ENCODE measurements at regions not wholly inside any gene's neighbourhood (a gene's known extent, or its start where the extent isn't known, plus 50 kb on each side); places are given as distances from the start of the nearest gene placed in this dataset.

DNA sequence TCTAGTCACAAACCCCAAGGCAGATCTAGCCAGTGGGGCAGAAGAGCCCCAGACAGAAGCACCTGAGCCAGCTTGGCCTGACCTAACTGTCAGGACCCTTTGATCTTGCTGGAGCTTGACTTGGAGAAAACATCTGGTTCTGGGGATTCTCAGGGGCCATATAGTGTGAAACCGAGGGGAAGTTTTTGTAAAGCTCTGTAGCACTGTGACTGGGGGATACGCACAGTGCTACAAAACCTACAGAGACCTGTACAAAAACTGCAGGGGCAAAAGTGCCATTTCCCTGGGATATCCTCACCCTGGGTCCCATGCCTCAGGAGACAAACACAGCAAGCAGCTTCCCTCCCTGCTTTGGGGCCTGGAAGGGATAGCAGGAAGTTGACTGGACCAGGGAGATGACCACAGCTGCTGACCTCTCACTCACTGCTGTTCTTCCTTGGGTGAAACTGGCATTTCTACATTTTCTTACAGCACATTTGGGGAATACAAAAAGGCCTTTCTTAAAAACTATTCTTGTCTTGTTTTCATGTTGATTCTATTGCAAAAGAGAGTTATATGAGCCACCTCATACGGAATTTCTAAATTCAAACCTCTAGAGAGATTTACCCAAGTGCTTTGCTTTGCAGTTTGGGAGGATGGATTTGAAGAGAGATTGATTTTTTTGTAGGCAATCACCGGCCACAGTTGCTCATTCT, 140.0 kb downstream of the DAD1 start:
- no peak for DNase-seq
- ATAC-seq: no peak
- no peaks in the 10 kb centered on the region for H3K9me3 ChIP-seq (ENCODE audit: control insufficient read depth, low read length, poor library complexity, severe bottlenecking)
- no peak overlapping the region for H3K4me3 Mint-ChIP-seq
- no peaks in the 10 kb centered on the region for H3K36me3 Mint-ChIP-seq (ENCODE audit: low read depth)
- no peaks in the 10 kb centered on the region for H3K4me1 Mint-ChIP-seq
- H3K27me3 Mint-ChIP-seq: no peaks in the 10 kb centered on the region
- no peak overlapping the region for H3K27ac Mint-ChIP-seq

DNA sequence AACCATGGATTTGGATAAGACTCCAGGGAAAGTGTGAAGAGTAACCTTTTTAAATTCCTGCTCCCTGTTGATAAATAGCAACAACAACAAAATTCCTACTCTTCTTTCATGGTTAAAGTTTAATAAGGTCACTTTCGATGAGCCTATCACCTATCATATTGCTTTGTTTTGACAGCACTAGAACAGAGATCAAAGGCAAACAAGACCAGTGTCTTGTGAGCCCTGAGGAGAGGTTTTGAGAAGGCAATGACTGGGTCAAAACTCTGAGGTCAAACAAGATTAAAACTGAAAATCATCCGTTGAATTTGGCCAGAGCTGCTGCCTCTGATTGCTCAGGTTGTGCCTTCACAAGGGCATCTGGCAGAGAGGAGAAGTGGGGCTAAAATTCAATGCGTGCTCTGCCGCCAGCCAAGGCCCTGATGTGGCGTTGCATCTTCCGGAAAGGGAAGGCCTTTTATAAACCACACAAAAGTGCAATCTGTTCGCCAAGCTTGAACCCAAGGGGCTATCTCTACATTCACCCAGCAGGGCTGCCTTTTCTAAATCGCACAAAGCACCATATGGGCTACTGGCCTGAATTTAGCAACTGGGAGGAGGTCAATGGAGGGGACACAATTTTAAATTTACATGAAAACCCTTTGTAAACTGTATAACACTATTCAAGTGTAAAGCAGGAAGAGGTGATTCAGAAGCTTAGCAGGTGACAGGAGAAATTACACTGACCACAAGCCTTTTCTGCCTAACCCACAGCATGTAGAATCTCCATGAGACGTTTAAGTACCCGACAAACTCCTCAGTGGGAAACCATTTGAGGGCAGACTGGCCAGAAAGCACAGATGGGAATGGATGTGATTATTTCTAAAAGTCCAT, 140.8 kb downstream of the DAD1 start:
- no peaks in the 10 kb centered on the region for H3K9me3 ChIP-seq (ENCODE audit: control insufficient read depth, low read length, poor library complexity, severe bottlenecking)
- Mint-ChIP-seq H3K27me3 (no peaks in the 10 kb centered on the region), H3K4me1 (no peaks in the 10 kb centered on the region), H3K4me3 (no peak overlapping the region), H3K27ac (no peak overlapping the region), H3K36me3 (ENCODE audit: low read depth) (no peaks in the 10 kb centered on the region)
- DNase-seq: no peak
- no peak for ATAC-seq

DNA sequence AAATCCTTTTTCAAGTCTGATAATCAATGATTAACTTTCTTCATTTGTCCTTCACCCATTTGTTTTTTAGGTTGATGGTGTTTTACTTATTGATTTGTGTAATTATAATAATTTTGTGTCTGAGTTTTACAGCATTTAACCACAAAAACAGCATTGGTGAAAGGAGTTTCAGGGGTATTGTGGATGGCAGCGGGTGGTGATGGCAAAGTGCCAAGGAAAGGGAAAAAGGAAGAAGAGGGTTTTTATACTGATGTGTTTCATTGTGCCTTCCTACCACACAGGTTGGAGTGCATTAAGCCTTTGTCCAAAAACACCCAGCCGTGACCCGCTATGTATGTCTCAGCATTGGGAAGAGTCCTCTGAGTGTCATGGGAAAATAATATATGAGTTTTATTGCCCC, 150.3 kb downstream of the DAD1 start:
- H3K4me1 Mint-ChIP-seq: no peaks in the 10 kb centered on the region
- no peaks in the 10 kb centered on the region for H3K9me3 ChIP-seq (ENCODE audit: control insufficient read depth, low read length, poor library complexity, severe bottlenecking)
- H3K27ac Mint-ChIP-seq: no peak overlapping the region
- DNase-seq: no peak
- no peak for ATAC-seq
- no peaks in the 10 kb centered on the region for H3K36me3 Mint-ChIP-seq (ENCODE audit: low read depth)
- H3K27me3 Mint-ChIP-seq: no peaks in the 10 kb centered on the region
- H3K4me3 Mint-ChIP-seq: no peak overlapping the region

DNA sequence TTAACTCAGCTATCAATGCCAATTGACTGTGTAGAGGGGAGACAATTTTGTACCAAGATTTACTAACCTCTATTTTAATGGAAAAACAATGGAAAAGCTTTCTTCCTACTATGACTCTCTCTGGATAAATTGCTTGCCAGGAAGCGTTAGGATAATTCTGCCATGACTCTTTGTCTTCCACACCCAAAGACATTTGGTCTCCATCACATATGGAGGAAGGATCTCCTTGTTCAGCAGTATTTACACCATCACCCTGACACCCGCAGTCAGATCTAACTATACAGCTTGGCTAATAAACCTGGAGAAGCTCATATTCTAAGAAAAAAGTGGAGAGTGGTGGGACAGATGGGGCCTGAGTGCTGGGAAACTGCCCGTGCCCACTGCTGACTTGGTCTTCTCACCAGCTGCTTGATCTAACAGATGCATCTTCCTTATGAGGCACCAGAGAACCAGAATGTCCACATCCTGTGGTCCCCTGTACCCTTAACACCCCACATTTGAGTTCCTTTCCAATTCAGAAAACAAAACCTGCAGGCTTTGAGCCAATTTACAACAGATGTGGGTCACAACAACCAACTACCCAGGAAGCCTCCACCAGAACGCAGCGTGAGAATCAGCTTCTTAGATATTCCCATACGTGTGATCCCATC, 154.0 kb downstream of the DAD1 start:
- DNase-seq (no peak), ATAC-seq (no peak)
- no peak overlapping the region for H3K4me3 Mint-ChIP-seq
- no peaks in the 10 kb centered on the region for H3K9me3 ChIP-seq (ENCODE audit: control insufficient read depth, low read length, poor library complexity, severe bottlenecking)
- no peaks in the 10 kb centered on the region for H3K27me3 Mint-ChIP-seq
- H3K36me3 Mint-ChIP-seq (ENCODE audit: low read depth): no peaks in the 10 kb centered on the region
- no peaks in the 10 kb centered on the region for H3K4me1 Mint-ChIP-seq
- no peak overlapping the region for H3K27ac Mint-ChIP-seq

DNA sequence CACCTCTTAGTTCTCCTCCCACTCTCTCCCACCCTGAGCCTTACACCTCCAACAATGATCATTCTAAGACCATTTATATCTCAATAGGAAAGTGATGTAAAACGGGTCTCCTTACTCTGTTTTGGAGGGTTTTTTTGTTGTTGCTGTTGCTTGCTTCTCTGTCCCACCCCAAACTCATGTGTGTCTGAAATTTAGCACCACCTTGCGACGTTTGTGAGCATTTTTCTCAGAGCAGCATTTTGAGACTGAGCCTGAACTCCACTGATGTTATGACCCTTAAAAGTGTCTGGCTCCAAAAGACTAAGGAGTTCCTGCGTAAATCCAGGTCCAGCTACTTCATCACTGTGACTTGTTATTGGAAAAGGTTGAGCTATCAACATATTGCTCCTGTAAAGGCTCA, 155.0 kb downstream of the DAD1 start:
- no peak overlapping the region for H3K4me3 Mint-ChIP-seq
- no peaks in the 10 kb centered on the region for H3K4me1 Mint-ChIP-seq
- H3K9me3 ChIP-seq (ENCODE audit: control insufficient read depth, low read length, poor library complexity, severe bottlenecking): no peaks in the 10 kb centered on the region
- ATAC-seq (no peak), DNase-seq (no peak)
- H3K36me3 Mint-ChIP-seq (ENCODE audit: low read depth): no peaks in the 10 kb centered on the region
- H3K27ac Mint-ChIP-seq: no peak overlapping the region
- H3K27me3 Mint-ChIP-seq: no peaks in the 10 kb centered on the region

DNA sequence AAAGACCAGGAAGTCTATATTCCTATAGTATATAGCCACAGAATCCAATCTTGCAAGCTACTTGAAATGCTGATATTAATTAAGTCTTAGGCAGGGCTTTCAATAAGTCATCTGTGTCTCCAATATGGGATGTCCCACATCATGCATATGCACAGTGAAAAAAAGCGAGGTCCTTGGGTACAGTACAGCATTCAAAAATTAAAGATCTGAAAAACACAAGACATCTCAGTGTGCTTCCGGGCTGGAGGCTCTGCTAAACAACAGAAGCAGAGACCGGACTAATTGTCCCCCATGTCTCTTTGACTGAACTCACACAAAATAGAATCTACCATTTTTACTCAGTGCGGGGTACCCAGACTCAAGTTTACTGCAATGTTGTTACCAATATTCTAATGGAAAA, 156.0 kb downstream of the DAD1 start:
- H3K27me3 Mint-ChIP-seq: no peaks in the 10 kb centered on the region
- no peak overlapping the region for H3K4me3 Mint-ChIP-seq
- H3K9me3 ChIP-seq (ENCODE audit: control insufficient read depth, low read length, poor library complexity, severe bottlenecking): no peaks in the 10 kb centered on the region
- no peak overlapping the region for H3K27ac Mint-ChIP-seq
- no peak for ATAC-seq
- no peak for DNase-seq
- H3K4me1 Mint-ChIP-seq: no peaks in the 10 kb centered on the region
- no peaks in the 10 kb centered on the region for H3K36me3 Mint-ChIP-seq (ENCODE audit: low read depth)

DNA sequence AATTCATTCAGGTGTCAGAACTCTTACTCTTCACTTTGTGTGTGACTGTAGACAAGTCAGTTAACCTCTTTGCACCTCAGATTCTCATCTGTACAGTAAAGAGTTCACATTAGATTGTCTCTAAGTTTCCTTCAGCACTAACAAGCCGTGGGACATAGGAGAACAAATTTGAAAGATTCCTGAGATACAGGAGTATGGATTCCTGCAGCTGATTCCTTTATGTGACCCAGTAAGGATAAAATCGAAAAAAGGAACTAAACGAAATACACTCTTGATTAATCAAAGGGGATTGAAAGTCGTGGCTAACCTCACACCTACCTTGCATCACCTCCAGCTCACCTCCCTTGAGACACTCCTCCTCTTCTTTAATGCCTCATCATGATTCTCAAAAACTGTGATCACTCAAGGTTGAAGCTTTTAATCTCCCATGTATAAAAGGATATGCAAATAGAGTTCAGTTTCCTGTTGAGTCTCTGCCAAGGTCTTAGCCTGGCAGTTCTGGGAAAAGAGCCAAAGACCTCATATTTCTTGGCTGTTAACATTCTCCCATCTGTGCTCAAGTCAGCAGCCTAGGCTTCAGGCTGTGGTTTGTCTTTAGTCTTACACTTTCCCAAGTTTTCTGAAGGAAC, 156.6 kb downstream of the DAD1 start:
- no peaks in the 10 kb centered on the region for H3K9me3 ChIP-seq (ENCODE audit: control insufficient read depth, low read length, poor library complexity, severe bottlenecking)
- Mint-ChIP-seq H3K27ac (no peak overlapping the region), H3K27me3 (no peaks in the 10 kb centered on the region), H3K4me3 (no peak overlapping the region), H3K4me1 (no peaks in the 10 kb centered on the region), H3K36me3 (ENCODE audit: low read depth) (no peaks in the 10 kb centered on the region)
- DNase-seq (no peak), ATAC-seq (no peak)

DNA sequence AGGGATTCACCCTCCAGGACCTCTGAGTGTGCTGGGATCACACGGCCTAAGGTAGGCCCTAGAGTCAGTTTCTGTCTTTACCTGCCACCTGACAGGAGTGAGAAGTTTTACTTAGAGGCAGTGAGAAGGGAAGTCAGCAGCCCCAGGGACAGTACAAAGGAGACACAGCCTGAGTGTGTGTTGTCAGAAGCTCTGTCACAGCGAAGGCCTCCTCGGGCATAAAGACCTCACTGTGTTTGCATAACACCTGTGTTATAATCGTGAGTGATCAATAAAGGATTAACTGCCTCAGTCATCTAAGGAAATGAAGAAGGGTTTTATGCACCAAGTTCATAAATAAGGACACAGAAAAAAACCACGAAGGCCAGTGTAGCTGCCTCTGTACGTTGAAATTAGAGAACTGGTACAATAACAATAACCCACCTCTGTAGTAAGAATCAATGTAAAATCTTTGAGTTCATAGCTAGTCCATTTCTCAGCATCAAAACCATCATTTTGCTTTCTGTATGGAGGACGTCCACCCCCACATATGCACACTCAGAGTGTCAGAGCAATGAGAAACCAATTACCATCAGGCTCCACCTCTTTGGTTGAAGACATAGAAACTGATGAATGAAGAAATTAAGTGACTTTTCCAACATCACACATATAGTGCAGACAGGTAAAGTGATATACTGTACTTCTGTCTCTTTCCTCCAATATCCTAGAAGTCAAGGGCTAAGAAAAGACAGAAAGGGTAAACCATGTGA, 159.3 kb downstream of the DAD1 start:
- no peak for ATAC-seq

DNA sequence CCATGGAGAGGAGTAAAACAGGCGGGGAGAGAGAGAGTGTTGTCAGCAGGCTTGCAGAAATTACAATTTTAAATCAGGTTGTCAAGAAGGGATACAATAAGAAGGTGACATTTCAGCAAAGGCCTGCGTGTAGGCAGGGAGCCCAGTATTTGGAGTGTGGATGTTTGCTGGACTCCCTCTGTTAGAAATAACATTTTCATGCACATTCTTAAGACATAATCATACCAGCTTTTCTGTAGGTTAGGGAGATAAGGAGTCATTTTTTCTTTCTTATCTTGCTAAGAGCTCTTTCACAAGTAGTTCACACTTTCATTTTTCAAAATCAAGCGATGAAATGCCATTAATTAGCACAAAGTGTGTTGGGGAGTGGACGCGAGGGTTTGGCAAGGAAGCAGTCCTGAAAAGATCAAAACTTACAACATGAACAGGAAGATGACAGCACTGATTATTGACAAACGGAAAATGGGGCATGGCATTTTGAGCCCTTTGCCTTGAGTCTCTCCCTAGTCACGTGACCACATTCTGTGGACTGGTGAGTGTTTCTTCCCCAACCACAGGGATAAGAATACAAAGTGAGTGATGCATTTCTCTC, 160.2 kb downstream of the DAD1 start:
- no peak for ATAC-seq
- Mint-ChIP-seq H3K4me3 (no peak overlapping the region), H3K27me3 (no peaks in the 10 kb centered on the region), H3K27ac (no peak overlapping the region), H3K4me1 (no peaks in the 10 kb centered on the region), H3K36me3 (ENCODE audit: low read depth) (no peaks in the 10 kb centered on the region)
- H3K9me3 ChIP-seq (ENCODE audit: control insufficient read depth, low read length, poor library complexity, severe bottlenecking): no peaks in the 10 kb centered on the region
- no peak for DNase-seq

More for the DNA sequence above, 159.3 kb downstream of the DAD1 start:
- no peak for DNase-seq
- H3K36me3 Mint-ChIP-seq (ENCODE audit: low read depth): no peaks in the 10 kb centered on the region
- H3K9me3 ChIP-seq (ENCODE audit: control insufficient read depth, low read length, poor library complexity, severe bottlenecking): no peaks in the 10 kb centered on the region
- H3K4me3 Mint-ChIP-seq: no peak overlapping the region
- H3K27me3 Mint-ChIP-seq: no peaks in the 10 kb centered on the region
- H3K4me1 Mint-ChIP-seq: no peaks in the 10 kb centered on the region
- no peak overlapping the region for H3K27ac Mint-ChIP-seq

DNA sequence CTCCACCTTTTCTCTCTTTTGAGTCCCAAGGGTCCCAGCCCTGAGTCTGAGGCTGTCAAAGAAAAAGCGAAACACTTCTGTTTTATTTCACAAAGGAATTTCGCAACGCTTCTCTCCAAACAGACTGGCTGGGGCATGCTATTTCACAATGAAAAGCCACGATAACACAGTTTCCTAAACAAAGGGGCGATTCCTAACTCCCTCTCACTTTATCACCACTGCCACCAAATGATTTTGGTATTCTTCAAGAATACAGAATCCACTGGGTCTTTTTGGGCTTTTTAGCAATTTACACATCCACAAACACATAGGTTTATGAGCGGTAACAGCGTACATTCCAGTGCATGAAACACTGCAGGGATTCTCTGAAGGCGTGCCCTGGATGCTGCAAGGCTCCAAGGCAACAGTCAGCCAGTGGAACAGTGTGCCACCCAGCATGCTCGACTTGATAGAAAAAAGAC, 161.2 kb downstream of the DAD1 start:
- H3K9me3 ChIP-seq (ENCODE audit: control insufficient read depth, low read length, poor library complexity, severe bottlenecking): no peaks in the 10 kb centered on the region
- Mint-ChIP-seq H3K27me3 (no peaks in the 10 kb centered on the region), H3K4me1 (no peaks in the 10 kb centered on the region), H3K27ac (no peak overlapping the region), H3K36me3 (ENCODE audit: low read depth) (no peaks in the 10 kb centered on the region), H3K4me3 (no peak overlapping the region)
- DNase-seq: no peak
- no peak for ATAC-seq

DNA sequence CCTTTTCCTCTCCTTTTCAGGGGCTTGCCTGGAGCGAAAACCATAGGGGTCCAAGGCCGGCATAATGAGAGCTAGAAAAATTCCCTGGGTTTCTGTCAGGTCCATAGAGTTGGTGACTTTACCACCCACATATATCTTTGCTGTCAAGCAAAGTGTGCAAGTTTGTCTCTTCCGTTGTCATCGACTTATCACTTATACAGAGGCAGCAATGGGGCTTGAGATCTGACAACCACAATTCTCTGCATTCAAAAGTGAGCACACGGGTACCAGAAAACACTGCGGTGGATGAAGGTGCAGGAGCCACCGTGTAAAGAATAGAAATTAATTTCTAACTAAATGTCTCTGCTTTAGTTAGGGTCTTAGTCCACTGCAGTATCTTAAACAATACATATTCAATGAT, 162.3 kb downstream of the DAD1 start:
- Mint-ChIP-seq H3K27ac (no peak overlapping the region), H3K4me1 (no peaks in the 10 kb centered on the region), H3K27me3 (no peaks in the 10 kb centered on the region), H3K36me3 (ENCODE audit: low read depth) (no peaks in the 10 kb centered on the region), H3K4me3 (no peak overlapping the region)
- ATAC-seq (no peak), DNase-seq (no peak)
- no peaks in the 10 kb centered on the region for H3K9me3 ChIP-seq (ENCODE audit: control insufficient read depth, low read length, poor library complexity, severe bottlenecking)

DNA sequence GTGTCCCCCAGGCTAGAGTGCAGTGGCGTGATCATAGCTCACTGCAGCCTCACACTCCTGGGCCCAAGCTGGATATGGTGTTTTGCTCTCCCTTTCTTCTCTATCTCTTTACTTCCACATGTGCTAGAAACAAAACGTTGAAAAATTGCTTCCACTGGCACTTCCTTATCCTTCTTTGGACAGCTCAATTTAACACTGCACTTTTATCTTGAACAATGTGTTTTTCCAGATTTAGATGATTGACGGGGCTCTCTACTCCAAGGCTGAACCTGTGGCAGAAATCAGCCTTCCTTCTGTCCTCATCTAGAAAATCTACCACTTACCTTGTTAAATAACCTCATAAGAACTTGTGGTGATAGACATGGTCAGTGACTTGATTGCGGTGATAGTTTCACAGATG, 165.1 kb downstream of the DAD1 start:
- ATAC-seq: no peak
- DNase-seq: no peak
- H3K4me3 Mint-ChIP-seq: no peak overlapping the region
- H3K9me3 ChIP-seq (ENCODE audit: control insufficient read depth, low read length, poor library complexity, severe bottlenecking): no peaks in the 10 kb centered on the region
- no peaks in the 10 kb centered on the region for H3K36me3 Mint-ChIP-seq (ENCODE audit: low read depth)
- H3K4me1 Mint-ChIP-seq: no peaks in the 10 kb centered on the region
- no peak overlapping the region for H3K27ac Mint-ChIP-seq
- H3K27me3 Mint-ChIP-seq: no peaks in the 10 kb centered on the region

Data from T-helper 17 cell (primary cell).